Right lobe of liver (tissue), 4 donors: ENCODE measurements at regions not wholly inside any gene's neighbourhood (a gene's known extent, or its start where the extent isn't known, plus 50 kb on each side); places are given as distances from the start of the nearest gene placed in this dataset.

Experiments
- CTCF ChIP-seq, 4 donors: fragments of 200-600 bp in 3 of 4; fragments of 450-650 bp in 1 of 4; IDR thresholded peaks; one replicate each; pipeline versions ENCODE4 v1.5.1 to v1.8.0; 2016 to 2022; ENCODE audit warnings: antibody characterized with exemption in 4 of 4, mild to moderate bottlenecking in 2 of 4
- POLR2A ChIP-seq: fragments of 450-650 bp; IDR thresholded peaks from one replicate; pipeline ENCODE4 v1.6.1; 2017; ENCODE audit warnings: antibody characterized with exemption, mild to moderate bottlenecking
- donor health status: DM: no; HTN: no; CAD: no.
- donor health status: DM: no; HTN: no; CAD: no.
- donor health status: DM: no; HTN: yes; CAD: no.

GRCh38 chr6:141705431-141705830, 427.3 kb upstream of the GJE1 start:
- TF ChIP-seq CTCF (IDR thresholded peaks at IDR 0.05) (no peak), POLR2A (no peak)
